H1 (cell line): ENCODE measurements at regions not wholly inside any gene's neighbourhood (a gene's known extent, or its start where the extent isn't known, plus 50 kb on each side); places are given as distances from the start of the nearest gene placed in this dataset.

Experiments
- CTCF ChIA-PET: fragments of 300-600 bp; sonication (Branson Sonifier 250); formaldehyde crosslinking; loops from one replicate; lab custom pipeline; 2021; ENCODE audit not compliant: partially characterized antibody; lab: Charles Lee
- POLR2A ChIA-PET: fragments of 300-600 bp; sonication (Branson Sonifier 250); formaldehyde crosslinking; loops from one replicate; lab custom pipeline; 2021; ENCODE audit warnings: inconsistent platforms; ENCODE audit not compliant: partially characterized antibody; lab: Charles Lee
- DNase-seq, 2 experiments: peaks; one replicate each; pipeline versions ENCODE4 v3.0.0 to v3.0.0-alpha.2; 2010 to 2022; ENCODE audit warnings: low spot score in 2 of 2, low read depth in 1 of 2, mixed read lengths in 1 of 2
- FAIRE-seq: peaks from 2 replicates; lab custom pipeline; 2011; peaks lifted over from hg19 to GRCh38; lab: Jason Lieb, UNC
- H2AFZ ChIP-seq: 2 replicates; pipeline ENCODE4 v1.8.1; 2012; ENCODE audit warnings: low read length, inconsistent platforms
- H2AK5ac ChIP-seq: 2 replicates; pipeline ENCODE4 v1.6.1; 2013; ENCODE audit warnings: low read depth, low read length
- H2BK120ac ChIP-seq: replicated peaks from 2 replicates; pipeline ENCODE3; 2013; ENCODE audit warnings: low read depth, low read length, inconsistent platforms
- H2BK12ac ChIP-seq: 2 replicates; pipeline ENCODE4 v1.6.1; 2013; ENCODE audit warnings: low read depth, low read length
- H2BK15ac ChIP-seq: 2 replicates; pipeline ENCODE4 v1.6.1; 2013; ENCODE audit warnings: low read length
- H2BK20ac ChIP-seq: 2 replicates; pipeline ENCODE4 v1.6.1; 2013; ENCODE audit warnings: low read length
- H2BK5ac ChIP-seq: 2 replicates; pipeline ENCODE4 v1.6.1; 2013; ENCODE audit warnings: low read depth, low read length
- H3K14ac ChIP-seq: 2 replicates; pipeline ENCODE4 v1.6.1; 2013; ENCODE audit warnings: inconsistent platforms; ENCODE audit not compliant: insufficient read length
- H3K18ac ChIP-seq: 2 replicates; pipeline ENCODE4 v1.6.1; 2013; ENCODE audit warnings: low read length; ENCODE audit errors: extremely low read depth
- H3K23ac ChIP-seq: 2 replicates; pipeline ENCODE4 v1.6.1; 2013; ENCODE audit warnings: inconsistent platforms; ENCODE audit not compliant: insufficient read length
- H3K23me2 ChIP-seq: 2 replicates; pipeline ENCODE4 v1.6.1; 2013; ENCODE audit warnings: low read depth, low read length
- H3K27ac ChIP-seq: 2 replicates; pipeline ENCODE4 v1.6.1; 2011; ENCODE audit warnings: low read depth, low read length, inconsistent platforms
- H3K27me3 ChIP-seq, 4 experiments: replicated peaks in 1 of 4; 1 replicate in 1 of 4; 2 replicates in 3 of 4; pipeline versions ENCODE4 v1.6.1 to v1.8.1; 2011 to 2013; ENCODE audit warnings: low read length in 3 of 4, mild to moderate bottlenecking in 3 of 4, inconsistent platforms in 2 of 4, mixed read lengths in 2 of 4, moderate library complexity in 1 of 4; ENCODE audit not compliant: control insufficient read depth in 3 of 4, insufficient read depth in 3 of 4; ENCODE audit errors: extremely low read depth in 1 of 4
- H3K36me3 ChIP-seq, 4 experiments: 2 replicates each; pipeline versions ENCODE4 v1.6.1 to v1.8.1; 2011 to 2013; ENCODE audit warnings: mild to moderate bottlenecking in 4 of 4, low read length in 3 of 4, moderate library complexity in 2 of 4, control low read depth in 1 of 4, inconsistent platforms in 1 of 4; ENCODE audit not compliant: insufficient read depth in 4 of 4, control insufficient read depth in 2 of 4
- H3K4ac ChIP-seq: replicated peaks from 2 replicates; pipeline ENCODE3; 2013; ENCODE audit warnings: low read length, low read depth, mixed read lengths, inconsistent platforms; ENCODE audit not compliant: insufficient read length
- H3K4me1 ChIP-seq, 4 experiments: replicated peaks in 1 of 4; 1 replicate in 1 of 4; 2 replicates in 3 of 4; pipeline versions ENCODE4 v1.6.1 to v1.8.1; 2011 to 2013; ENCODE audit warnings: low read length in 3 of 4, inconsistent platforms in 2 of 4, mixed read lengths in 1 of 4; ENCODE audit not compliant: insufficient read depth in 4 of 4, control insufficient read depth in 3 of 4
- H3K4me2 ChIP-seq, 2 experiments: 2 replicates each; pipeline versions ENCODE4 v1.6.1 to v1.8.1; 2011 to 2013; ENCODE audit warnings: low read depth in 2 of 2, low read length in 2 of 2, control low read depth in 1 of 2, inconsistent platforms in 1 of 2, mild to moderate bottlenecking in 1 of 2; ENCODE audit not compliant: insufficient read depth in 1 of 2
- H3K4me3 ChIP-seq, 4 experiments: fragments of 200-600, 300-600 bp in 1 of 4; sonication (generic), shearing (Covaris generic), sonication (Bioruptor Twin) in 1 of 4; 2 replicates each; pipeline versions ENCODE4 v1.5.1 to v1.8.1; 2011 to 2016; ENCODE audit warnings: low read length in 4 of 4, low read depth in 3 of 4, control low read depth in 2 of 4, inconsistent platforms in 2 of 4, mild to moderate bottlenecking in 2 of 4, mixed read lengths in 1 of 4, moderate library complexity in 1 of 4; ENCODE audit not compliant: insufficient read depth in 2 of 4; ENCODE audit errors: extremely low read depth in 1 of 4
- H3K56ac ChIP-seq: replicated peaks from 2 replicates; pipeline ENCODE3; 2013; ENCODE audit warnings: low read depth, mild to moderate bottlenecking, mixed read lengths, low read length, inconsistent platforms; ENCODE audit not compliant: insufficient read length
- H3K79me1 ChIP-seq: 2 replicates; pipeline ENCODE4 v1.6.1; 2013; ENCODE audit warnings: low read depth, low read length, control low read depth
- H3K79me2 ChIP-seq, 2 experiments: 2 replicates each; pipeline versions ENCODE4 v1.6.1 to v1.8.1; 2012 to 2013; ENCODE audit warnings: low read length in 2 of 2, mild to moderate bottlenecking in 2 of 2, inconsistent platforms in 1 of 2; ENCODE audit not compliant: insufficient read depth in 2 of 2, control insufficient read depth in 1 of 2
- H3K9ac ChIP-seq, 4 experiments: replicated peaks in 1 of 4; 1 replicate in 1 of 4; 2 replicates in 3 of 4; pipeline versions ENCODE4 v1.6.1 to v1.8.1; 2011 to 2013; ENCODE audit warnings: low read depth in 3 of 4, low read length in 3 of 4, control low read depth in 2 of 4, mild to moderate bottlenecking in 2 of 4, moderate library complexity in 2 of 4, inconsistent platforms in 1 of 4; ENCODE audit errors: extremely low read depth in 1 of 4
- H3K9me3 ChIP-seq, 2 experiments: 2 replicates each; pipeline versions ENCODE4 v1.6.1 to v1.8.1; 2012 to 2013; ENCODE audit warnings: mild to moderate bottlenecking in 2 of 2, moderate library complexity in 2 of 2, control low read depth in 1 of 2, inconsistent platforms in 1 of 2, low read depth in 1 of 2, low read length in 1 of 2, mixed read lengths in 1 of 2; ENCODE audit not compliant: insufficient read depth in 2 of 2
- H4K20me1 ChIP-seq, 2 experiments: replicated peaks in 1 of 2; 2 replicates each; pipeline versions ENCODE3 to v1.8.1; 2011 to 2013; ENCODE audit warnings: inconsistent platforms in 2 of 2, low read length in 2 of 2, mild to moderate bottlenecking in 1 of 2; ENCODE audit not compliant: insufficient read depth in 2 of 2, control insufficient read depth in 1 of 2
- H4K5ac ChIP-seq: 2 replicates; pipeline ENCODE4 v1.6.1; 2013; ENCODE audit warnings: low read length, low read depth, mixed read lengths, inconsistent platforms; ENCODE audit not compliant: insufficient read length
- H4K8ac ChIP-seq: 2 replicates; pipeline ENCODE4 v1.8.0; 2013; ENCODE audit warnings: mild to moderate bottlenecking, moderate library complexity, low read length, inconsistent platforms; ENCODE audit not compliant: insufficient read depth; ENCODE audit errors: extremely low read depth
- H4K91ac ChIP-seq: replicated peaks from 2 replicates; pipeline ENCODE3; 2013; ENCODE audit warnings: low read length, mixed read lengths, inconsistent platforms; ENCODE audit not compliant: insufficient read length
- CBX5 ChIP-seq: fragments of 300-800, 300-1000 bp; sonication (generic); IDR thresholded peaks from 2 replicates; pipeline ENCODE4 v1.7.1; 2016; ENCODE audit warnings: antibody characterized with exemption, low read length, low read depth
- CTBP2 ChIP-seq: IDR thresholded peaks from 2 replicates; pipeline ENCODE4 v1.7.0; 2011; ENCODE audit warnings: borderline replicate concordance, mild to moderate bottlenecking, moderate library complexity, mixed read lengths, low read length; ENCODE audit not compliant: insufficient read depth, insufficient read length
- CTCF ChIP-seq, 3 experiments: IDR thresholded peaks; 1 replicate in 2 of 3; 2 replicates in 1 of 3; pipeline versions ENCODE4 v1.5.1 to v1.6.1; 2011; ENCODE audit warnings: low read length in 3 of 3, mild to moderate bottlenecking in 3 of 3, inconsistent platforms in 2 of 3, low read depth in 1 of 3, moderate library complexity in 1 of 3; ENCODE audit not compliant: insufficient read depth in 1 of 3; ENCODE audit errors: control extremely low read depth in 1 of 3
- EGR1 ChIP-seq: IDR thresholded peaks from 2 replicates; pipeline ENCODE4 v1.6.1; 2011; ENCODE audit warnings: low read depth, low read length, borderline replicate concordance
- EP300 ChIP-seq, 2 experiments: IDR thresholded peaks; 1 replicate in 1 of 2; 2 replicates in 1 of 2; pipeline ENCODE4 v1.6.1; 2011 to 2012; ENCODE audit warnings: low read depth in 2 of 2, low read length in 2 of 2, mild to moderate bottlenecking in 2 of 2, borderline replicate concordance in 1 of 2, inconsistent platforms in 1 of 2, moderate library complexity in 1 of 2
- NRF1 ChIP-seq: IDR thresholded peaks from 2 replicates; pipeline ENCODE4 v1.6.1; 2011; ENCODE audit warnings: mild to moderate bottlenecking, low read depth, low read length, improper control_type of control experiment
- RNF2 ChIP-seq: fragments of 200-900, 300-1000 bp; sonication (generic); IDR thresholded peaks from 2 replicates; pipeline ENCODE4 v1.7.1; 2016; ENCODE audit warnings: borderline replicate concordance, low read depth, mild to moderate bottlenecking, antibody characterized with exemption, low read length; ENCODE audit not compliant: poor library complexity, severe bottlenecking; ENCODE audit errors: missing control alignments
- SIN3A ChIP-seq, 2 experiments: IDR thresholded peaks in 1 of 2; conservative IDR thresholded peaks in 1 of 2; 2 replicates each; pipeline ENCODE4 v1.6.1; 2011 to 2012; ENCODE audit warnings: low read length in 2 of 2, improper control_type of control experiment in 1 of 2, low read depth in 1 of 2, mild to moderate bottlenecking in 1 of 2
- SP4 ChIP-seq: IDR thresholded peaks from 2 replicates; pipeline ENCODE4 v1.6.1; 2012; ENCODE audit warnings: low read length, inconsistent platforms
- SUZ12 ChIP-seq: fragments of 200-600 bp; sonication (generic); IDR thresholded peaks from 2 replicates; pipeline ENCODE4 v1.6.1; 2012; ENCODE audit warnings: mild to moderate bottlenecking, inconsistent platforms, low read length, moderate library complexity, mixed read lengths
- TAF7 ChIP-seq: optimal IDR thresholded peaks from 2 replicates; pipeline ENCODE3; 2011; ENCODE audit warnings: low read depth, mild to moderate bottlenecking, inconsistent platforms, low read length, moderate library complexity, borderline replicate concordance
- WGBS, 2 experiments: shearing (Covaris generic) in 1 of 2; methylation state at CpG; one replicate each; pipeline versions ENCODE4 v1.1.6 to v1.1.7; 2013 to 2015; ENCODE audit warnings: low lambda C conversion rate in 2 of 2, mixed read lengths in 2 of 2, inconsistent platforms in 1 of 2, low coverage in 1 of 2, missing lambda C conversion rate in 1 of 2; ENCODE audit not compliant: insufficient replicate concordance in 2 of 2, insufficient coverage in 1 of 2, insufficient read length in 1 of 2; ENCODE audit errors: extremely low coverage in 1 of 2, missing lambda C conversion rate in 1 of 2; 5-methylcytosine and 5-hydroxymethylcytosine counted together

DNA sequence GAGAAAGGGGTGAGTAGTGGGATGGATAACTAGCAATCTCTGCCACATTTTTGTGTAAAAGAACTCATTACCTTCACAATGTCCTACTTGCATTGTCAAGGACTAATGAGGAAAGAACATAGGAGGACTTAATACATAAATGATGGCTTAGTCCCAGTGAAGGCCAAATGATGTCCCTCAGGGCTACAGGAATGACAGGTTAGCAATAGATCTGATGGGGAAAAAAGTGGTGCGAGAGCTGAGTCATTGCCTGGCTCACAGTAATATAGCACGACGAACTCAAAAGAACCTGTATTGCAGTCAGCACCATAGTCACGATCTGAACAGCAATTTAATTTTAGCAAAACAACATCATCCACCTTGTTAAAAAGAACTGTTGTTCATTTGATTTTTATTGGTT is 70.9 kb upstream of the ARHGAP36 start:
- H2BK12ac ChIP-seq = no peak overlapping the region
- no peak for TF ChIP-seq SP4
- TF ChIP-seq CTCF (IDR thresholded peaks at IDR 0.05; ENCODE audit: control extremely low read depth in 1 of 3, insufficient read depth in 1 of 3, low read depth in 1 of 3, low read length in 3 of 3) = no peak
- no peak for TF ChIP-seq EGR1
- TF ChIP-seq RNF2 = no peak
- no peak for TF ChIP-seq CTBP2
- TF ChIP-seq EP300 (IDR thresholded peaks at IDR 0.05; ENCODE audit: borderline replicate concordance in 1 of 2, low read depth in 2 of 2, low read length in 2 of 2) = no peak
- no peak for TF ChIP-seq SUZ12
- no peak for TF ChIP-seq CBX5
- no peak for TF ChIP-seq SIN3A (conservative IDR thresholded peaks at IDR 0.05 in 1 of 2, IDR thresholded peaks at IDR 0.05 in 1 of 2; ENCODE audit: low read depth in 1 of 2, low read length in 2 of 2)
- no peak for TF ChIP-seq NRF1
- TF ChIP-seq TAF7 = no peak

More for the DNA sequence above, 70.9 kb upstream of the ARHGAP36 start:
- Histone ChIP-seq H3K56ac (no peak overlapping the region), H3K4me2 (no peak overlapping the region), H3K27ac (no peak overlapping the region), H4K20me1 (no peaks in the 10 kb centered on the region), H3K14ac (no peak overlapping the region), H3K4me1 (no peaks in the 10 kb centered on the region), H2AFZ (no peak overlapping the region), H3K9me3 (no peaks in the 10 kb centered on the region), H3K18ac (no peak overlapping the region), H2BK15ac (no peak overlapping the region), H3K79me1 (no peaks in the 10 kb centered on the region), H4K5ac (no peak overlapping the region), H3K4me3 (no peak overlapping the region), H4K8ac (no peak overlapping the region), H3K23me2 (no peaks in the 10 kb centered on the region), H2BK20ac (no peak overlapping the region), H3K36me3 (no peaks in the 10 kb centered on the region), H4K91ac (no peak overlapping the region), H3K9ac (no peak overlapping the region), H3K23ac (no peak overlapping the region), H2AK5ac (no peak overlapping the region), H3K79me2 (no peaks in the 10 kb centered on the region), H2BK120ac (no peak overlapping the region), H3K4ac (no peak overlapping the region), H2BK5ac (no peak overlapping the region), H3K27me3 (no peaks in the 10 kb centered on the region)
- CTCF ChIA-PET = interaction anchor here (1.3 kb wide), 1 partner anchor 276 kb away, joined by 3 read pairs; no protein-coding TSS in a partner anchor
- FAIRE-seq (no peak), DNase-seq (no peak)
- WGBS, 2 experiments = 82% methylated on average over 4 of the region's 4 CpGs; no CpG with 5 or more reads in 1 of the 2 experiments
- POLR2A ChIA-PET = no interaction called here
